RWPE2 (cell line): ENCODE measurements at regions not wholly inside any gene's neighbourhood (a gene's known extent, or its start where the extent isn't known, plus 50 kb on each side); places are given as distances from the start of the nearest gene placed in this dataset.

Experiments used
- ATAC-seq: fragments of 200-7000 bp; cut with Tn5 transposase; 3 replicates; pipeline ENCODE4 v1.9.1; 2021; ENCODE audit warnings: low read depth
- DNase-seq: peaks from one replicate; pipeline ENCODE4 v3.0.0-alpha.2; 2020; ENCODE audit warnings: low spot score
- H3K27ac ChIP-seq: fragments of 450-650 bp; 2 replicates; pipeline ENCODE4 v1.5.1; 2017; ENCODE audit warnings: mild to moderate bottlenecking; ENCODE audit not compliant: poor library complexity, severe bottlenecking
- H3K27me3 ChIP-seq: fragments of 250-450 bp; sonication (Bioruptor Pico); 2 replicates; pipeline ENCODE4 v1.5.1; 2021; ENCODE audit warnings: mild to moderate bottlenecking, moderate library complexity; ENCODE audit not compliant: insufficient read depth, poor library complexity, severe bottlenecking
- H3K36me3 ChIP-seq: fragments of 250-450 bp; sonication (Bioruptor Pico); 2 replicates; pipeline ENCODE4 v1.5.1; 2020; ENCODE audit warnings: low read depth, mild to moderate bottlenecking, moderate library complexity
- H3K4me1 ChIP-seq: fragments of 250-450 bp; sonication (Bioruptor Pico); 2 replicates; pipeline ENCODE4 v1.5.1; 2021; ENCODE audit warnings: mild to moderate bottlenecking, moderate library complexity; ENCODE audit not compliant: insufficient read depth, poor library complexity, severe bottlenecking
- H3K4me3 ChIP-seq: fragments of 250-450 bp; sonication (Bioruptor Pico); 2 replicates; pipeline ENCODE4 v1.5.1; 2021; ENCODE audit warnings: mild to moderate bottlenecking, moderate library complexity; ENCODE audit not compliant: severe bottlenecking
- H3K9me3 ChIP-seq: fragments of 250-450 bp; sonication (Bioruptor Pico); 2 replicates; pipeline ENCODE4 v1.5.1; 2021; ENCODE audit warnings: mild to moderate bottlenecking, moderate library complexity; ENCODE audit not compliant: severe bottlenecking
- TF ChIP-seq, protein P1 (sequence below): fragments of 450-650 bp; IDR thresholded peaks from one replicate; pipeline ENCODE4 v1.5.1; 2017; ENCODE audit warnings: mild to moderate bottlenecking, moderate library complexity; ENCODE audit not compliant: poor library complexity, severe bottlenecking

DNA sequence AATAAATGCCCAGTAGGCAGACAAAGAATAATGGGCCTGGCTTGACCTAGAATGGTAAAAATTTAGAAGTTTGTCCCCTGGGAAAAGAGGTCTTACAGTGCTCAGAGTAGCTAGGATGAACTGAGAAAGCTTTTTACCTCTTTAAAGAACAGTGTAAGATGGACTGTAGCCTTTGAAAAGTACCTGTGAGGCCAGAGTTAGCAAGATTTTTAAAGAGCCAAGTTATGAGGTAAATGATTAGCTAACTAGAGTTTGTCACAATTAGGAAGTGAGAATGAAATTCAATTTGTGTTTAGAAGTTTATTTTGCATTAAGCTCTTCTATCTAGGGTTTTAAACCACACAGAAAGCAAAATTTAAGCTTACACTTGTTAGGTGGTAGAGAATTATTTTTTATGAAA is 480.9 kb downstream of the ZIC1 start:
- ATAC-seq: no peak
- Histone ChIP-seq H3K36me3 (no peaks in the 10 kb centered on the region), H3K27me3 (no peaks in the 10 kb centered on the region), H3K4me1 (no peaks in the 10 kb centered on the region), H3K27ac (no peak overlapping the region), H3K4me3 (no peak overlapping the region), H3K9me3 (no peaks in the 10 kb centered on the region)
- TF ChIP-seq, protein P1, sequence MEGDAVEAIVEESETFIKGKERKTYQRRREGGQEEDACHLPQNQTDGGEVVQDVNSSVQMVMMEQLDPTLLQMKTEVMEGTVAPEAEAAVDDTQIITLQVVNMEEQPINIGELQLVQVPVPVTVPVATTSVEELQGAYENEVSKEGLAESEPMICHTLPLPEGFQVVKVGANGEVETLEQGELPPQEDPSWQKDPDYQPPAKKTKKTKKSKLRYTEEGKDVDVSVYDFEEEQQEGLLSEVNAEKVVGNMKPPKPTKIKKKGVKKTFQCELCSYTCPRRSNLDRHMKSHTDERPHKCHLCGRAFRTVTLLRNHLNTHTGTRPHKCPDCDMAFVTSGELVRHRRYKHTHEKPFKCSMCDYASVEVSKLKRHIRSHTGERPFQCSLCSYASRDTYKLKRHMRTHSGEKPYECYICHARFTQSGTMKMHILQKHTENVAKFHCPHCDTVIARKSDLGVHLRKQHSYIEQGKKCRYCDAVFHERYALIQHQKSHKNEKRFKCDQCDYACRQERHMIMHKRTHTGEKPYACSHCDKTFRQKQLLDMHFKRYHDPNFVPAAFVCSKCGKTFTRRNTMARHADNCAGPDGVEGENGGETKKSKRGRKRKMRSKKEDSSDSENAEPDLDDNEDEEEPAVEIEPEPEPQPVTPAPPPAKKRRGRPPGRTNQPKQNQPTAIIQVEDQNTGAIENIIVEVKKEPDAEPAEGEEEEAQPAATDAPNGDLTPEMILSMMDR: no peak
- no peak for DNase-seq

DNA sequence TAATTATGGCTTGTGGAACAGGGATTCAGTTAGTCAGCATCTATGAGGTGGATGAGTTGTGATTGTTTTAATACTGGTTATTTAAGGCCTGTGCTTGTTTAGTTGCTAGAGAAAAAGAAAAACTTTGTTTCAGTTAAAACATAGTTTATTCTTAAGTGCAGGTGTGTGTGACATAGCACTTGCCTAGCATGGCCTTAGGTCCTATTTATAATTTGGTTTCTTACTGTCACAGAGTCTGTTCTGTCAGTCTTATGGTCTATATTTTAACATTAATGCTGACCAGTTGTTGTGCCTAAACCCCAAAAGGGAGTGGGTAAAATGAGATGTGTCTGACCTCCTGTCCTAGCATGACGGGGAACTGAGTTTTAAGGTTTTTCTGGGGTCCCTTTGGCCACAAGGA is 486.3 kb downstream of the ZIC1 start:
- Histone ChIP-seq H3K9me3 (no peaks in the 10 kb centered on the region), H3K4me1 (no peaks in the 10 kb centered on the region), H3K27me3 (no peaks in the 10 kb centered on the region), H3K27ac (no peak overlapping the region), H3K36me3 (no peaks in the 10 kb centered on the region), H3K4me3 (no peak overlapping the region)
- DNase-seq (no peak), ATAC-seq (no peak)
- TF ChIP-seq, protein P1: no peak

- TF ChIP-seq, protein P1: no peak
- Histone ChIP-seq H3K4me1 (no peaks in the 10 kb centered on the region), H3K27me3 (no peaks in the 10 kb centered on the region), H3K27ac (no peak overlapping the region), H3K36me3 (no peaks in the 10 kb centered on the region), H3K4me3 (no peak overlapping the region), H3K9me3 (no peaks in the 10 kb centered on the region)
- DNase-seq (no peak), ATAC-seq (no peak)
Observed at GRCh38 chr3:147900851-147901250, 491.7 kb downstream of the ZIC1 start.

- DNase-seq (no peak), ATAC-seq (no peak)
- Histone ChIP-seq H3K4me3 (no peak overlapping the region), H3K9me3 (no peaks in the 10 kb centered on the region), H3K36me3 (no peaks in the 10 kb centered on the region), H3K4me1 (no peaks in the 10 kb centered on the region), H3K27ac (no peak overlapping the region), H3K27me3 (no peaks in the 10 kb centered on the region)
- TF ChIP-seq, protein P1: no peak
Observed at GRCh38 chr3:147903026-147903425, 493.9 kb downstream of the ZIC1 start.

GRCh38 chr3:147904421-147904820 is 495.3 kb downstream of the ZIC1 start:
- no peak for ATAC-seq
- TF ChIP-seq, protein P1: no peak

More at GRCh38 chr3:147904421-147904820, 495.3 kb downstream of the ZIC1 start:
- Histone ChIP-seq H3K9me3 (no peaks in the 10 kb centered on the region), H3K27ac (no peak overlapping the region), H3K4me3 (no peak overlapping the region), H3K36me3 (no peaks in the 10 kb centered on the region), H3K27me3 (no peaks in the 10 kb centered on the region), H3K4me1 (no peaks in the 10 kb centered on the region)
- no peak for DNase-seq
